Panc1 (cell line): ENCODE measurements at regions not wholly inside any gene's neighbourhood (a gene's known extent, or its start where the extent isn't known, plus 50 kb on each side); places are given as distances from the start of the nearest gene placed in this dataset.

Experiments used
- CTCF ChIP-seq: fragments of 450-650 bp; IDR thresholded peaks from 2 replicates; pipeline ENCODE4 v1.5.1; 2017; ENCODE audit warnings: mild to moderate bottlenecking
- POLR2AphosphoS5 ChIP-seq: IDR thresholded peaks from 2 replicates; pipeline ENCODE4 v1.6.1; 2012; ENCODE audit warnings: mild to moderate bottlenecking, low read depth, low read length, moderate library complexity
- REST ChIP-seq, 2 experiments: IDR thresholded peaks; 2 replicates each; pipeline ENCODE4 v1.6.1; 2011 to 2012; ENCODE audit warnings: low read depth in 2 of 2, control low read depth in 1 of 2, low read length in 1 of 2, mild to moderate bottlenecking in 1 of 2, moderate library complexity in 1 of 2; ENCODE audit not compliant: insufficient read depth in 1 of 2
- SIN3A ChIP-seq: IDR thresholded peaks from 2 replicates; pipeline ENCODE4 v1.6.1; 2012; ENCODE audit warnings: low read depth, mild to moderate bottlenecking, low read length, moderate library complexity, borderline replicate concordance; ENCODE audit not compliant: insufficient read depth
- TCF7L2 ChIP-seq: IDR thresholded peaks from 2 replicates; pipeline ENCODE4 v1.6.1; 2011; ENCODE audit warnings: mild to moderate bottlenecking, low read depth, low read length, inconsistent platforms

- TF ChIP-seq CTCF (no peak), POLR2AphosphoS5 (no peak), SIN3A (no peak), TCF7L2 (no peak), REST (IDR thresholded peaks at IDR 0.05; ENCODE audit: insufficient read depth in 1 of 2, low read depth in 2 of 2, low read length in 1 of 2) (no peak)
Measured at GRCh38 chr1:30373471-30374399, 349.6 kb downstream of the MATN1 start.
